GM21825 (cell line): ENCODE measurements at regions not wholly inside any gene's neighbourhood (a gene's known extent, or its start where the extent isn't known, plus 50 kb on each side); places are given as distances from the start of the nearest gene placed in this dataset.
"Not testable (repeated sequence)": the region's sequence is repeated elsewhere in the genome, so short reads cannot be mapped to it uniquely, and the experiment has no call there.

ENCODE experiments used
- ATAC-seq: cut with Tn5 transposase; IDR thresholded peaks from one replicate; pipeline ENCODE4 v1.9.1; 2021; ENCODE audit warnings: mild to moderate bottlenecking, moderate library complexity; ENCODE audit not compliant: unreplicated experiment

DNA sequence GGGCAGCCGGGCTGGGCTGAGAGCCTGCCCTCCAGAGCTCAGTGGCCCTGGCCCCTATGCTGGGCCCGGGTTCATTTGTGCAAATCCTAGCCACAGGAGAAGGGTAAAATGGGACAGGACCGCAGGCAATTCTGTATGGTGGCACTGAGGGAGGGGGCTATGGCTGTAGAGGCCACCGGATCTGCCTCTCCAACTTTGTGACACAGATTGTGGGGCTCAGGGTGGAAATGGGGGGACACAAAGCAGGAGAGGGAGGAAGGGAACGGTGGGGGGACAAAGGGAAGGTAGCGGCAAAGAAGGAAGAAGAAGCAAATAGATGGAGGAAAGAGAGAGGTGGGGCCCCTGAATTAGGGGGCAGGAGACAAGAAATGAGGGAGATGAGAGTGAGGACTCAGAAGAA is 201.1 kb downstream of the SMAD2 start:
- no peak for ATAC-seq

DNA sequence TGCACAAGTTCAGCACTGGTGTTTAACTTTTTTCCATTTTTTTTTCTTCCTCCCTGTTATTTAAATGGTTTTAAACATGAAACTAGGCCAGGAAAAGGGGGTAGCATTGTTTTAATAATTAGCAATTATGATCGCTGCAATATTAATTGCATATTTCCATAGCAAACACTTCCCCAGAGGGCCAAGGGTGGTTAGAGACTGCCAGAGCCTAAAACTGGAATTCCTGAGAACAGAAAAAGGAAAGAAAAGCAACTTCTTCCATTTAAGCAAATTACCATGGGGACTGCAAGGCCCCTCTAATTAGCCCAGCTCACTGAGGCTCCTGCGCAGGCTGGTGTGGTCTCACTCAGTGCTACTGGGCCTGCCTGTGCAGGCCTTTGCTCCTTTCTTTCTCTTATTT is 201.5 kb downstream of the SMAD2 start:
- no peak for ATAC-seq

DNA sequence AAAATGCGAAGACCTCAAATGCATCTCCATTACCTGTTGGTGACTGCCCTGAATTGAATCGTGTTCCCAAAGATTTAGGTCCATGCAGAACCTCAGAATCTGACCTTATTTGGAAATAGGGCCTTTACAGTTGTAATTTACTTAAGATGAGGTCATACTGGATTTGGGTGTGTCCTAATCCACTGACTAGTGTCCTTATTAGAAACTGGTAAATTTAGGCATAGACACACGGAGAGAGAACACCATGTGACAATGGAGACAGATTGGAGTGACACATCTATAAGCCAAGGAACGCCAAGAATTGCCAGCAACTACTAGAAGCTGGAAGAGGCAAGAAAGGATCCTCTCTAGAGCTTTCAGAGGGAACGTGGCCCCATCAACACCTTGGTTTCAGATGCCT is 203.1 kb downstream of the SMAD2 start:
- ATAC-seq = no peak

DNA sequence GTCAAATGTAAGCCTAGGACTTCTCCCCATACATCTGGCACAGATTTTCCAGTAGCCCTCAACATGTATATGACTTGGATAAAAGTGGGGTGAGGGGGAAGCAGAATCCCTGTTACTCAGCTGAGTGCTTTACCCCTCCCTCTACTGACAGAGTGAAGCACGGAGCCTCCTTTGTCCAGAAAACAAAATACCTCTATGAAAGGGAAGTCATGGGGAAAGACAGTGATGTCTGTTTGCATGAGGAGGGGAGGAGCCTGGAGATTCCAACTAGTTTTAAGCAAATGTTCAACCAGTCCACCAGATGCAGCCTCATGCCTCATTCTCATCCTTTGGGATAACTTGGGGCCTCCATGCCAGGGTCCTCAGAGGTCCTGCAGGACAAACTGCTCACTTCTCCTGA is 203.9 kb downstream of the SMAD2 start:
- no peak for ATAC-seq

DNA sequence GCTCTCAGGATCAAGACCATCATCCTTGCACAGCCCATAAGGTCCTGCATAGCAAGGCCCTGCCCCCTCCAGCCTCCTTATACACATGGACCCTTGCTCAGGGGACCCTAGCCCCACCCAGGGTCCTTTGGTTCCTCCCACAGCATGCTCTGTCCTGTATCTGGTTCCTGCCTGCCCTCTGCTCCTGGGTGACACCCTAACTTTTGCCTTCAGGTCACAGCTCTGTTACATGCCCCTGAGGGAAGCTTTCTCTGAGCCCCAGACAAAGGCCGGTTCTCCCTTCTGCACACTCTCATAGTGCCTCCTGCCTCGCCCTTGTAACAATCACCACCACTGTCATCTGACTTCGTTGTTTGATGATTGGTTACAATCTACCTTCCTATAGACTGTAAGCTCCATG is 204.8 kb downstream of the SMAD2 start:
- no peak for ATAC-seq

DNA sequence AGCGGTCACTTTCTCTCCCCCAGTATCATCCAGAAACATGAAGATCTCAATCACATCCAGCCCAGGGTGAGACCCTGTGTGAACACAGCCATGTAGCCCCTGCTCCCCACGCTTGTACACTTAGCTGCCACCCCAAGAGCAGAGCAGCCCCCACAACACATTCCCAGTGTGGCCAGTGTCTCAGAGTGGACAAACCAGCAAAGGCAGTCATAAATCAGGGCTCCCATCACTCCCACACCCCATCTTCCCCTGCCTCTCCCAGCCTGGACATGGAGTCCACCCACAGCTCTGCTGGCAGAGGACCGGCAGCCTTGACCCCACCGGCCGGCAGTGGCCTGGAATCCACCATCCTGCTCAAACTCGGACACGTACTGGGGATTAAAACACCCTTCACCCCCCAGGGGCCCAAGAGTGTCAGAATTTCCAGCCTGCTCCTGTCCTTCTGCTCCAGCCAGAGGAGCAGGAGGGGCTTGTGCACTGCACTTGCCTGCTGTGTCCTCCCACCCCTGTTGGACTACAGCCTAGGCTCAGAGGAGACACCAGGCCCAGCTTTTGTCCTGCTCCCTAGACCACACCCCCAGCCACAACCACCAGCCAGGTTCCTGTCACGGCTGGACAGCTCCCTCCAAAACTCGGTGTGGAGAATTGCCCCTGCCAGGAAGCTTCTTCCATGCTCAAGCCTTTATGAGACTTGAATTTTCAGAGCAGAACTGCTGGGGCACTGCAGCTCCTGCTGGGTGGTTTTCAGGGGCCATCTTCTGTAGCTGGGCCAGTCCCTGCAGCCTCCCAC is 206.1 kb downstream of the SMAD2 start:
- no peak for ATAC-seq

DNA sequence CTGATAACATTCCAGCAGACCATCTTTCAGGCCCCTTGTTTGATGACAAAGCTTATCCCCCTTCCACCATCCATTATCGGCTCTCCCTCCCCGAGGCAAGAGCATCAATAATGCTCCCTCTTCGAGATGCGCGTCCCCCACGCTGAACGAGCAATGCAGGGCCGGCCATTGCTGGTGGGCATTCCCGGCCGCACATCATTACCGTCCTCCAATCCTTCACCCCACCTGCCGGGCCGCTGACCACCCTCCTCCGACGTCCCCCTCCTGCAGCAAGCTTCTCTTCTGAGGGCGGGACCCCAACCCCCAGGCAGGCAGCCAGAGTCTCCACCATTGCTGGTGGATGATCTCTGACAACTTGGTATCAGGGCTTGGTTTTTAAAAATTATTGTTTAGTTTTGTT is 208.6 kb downstream of the SMAD2 start:
- ATAC-seq = no peak

DNA sequence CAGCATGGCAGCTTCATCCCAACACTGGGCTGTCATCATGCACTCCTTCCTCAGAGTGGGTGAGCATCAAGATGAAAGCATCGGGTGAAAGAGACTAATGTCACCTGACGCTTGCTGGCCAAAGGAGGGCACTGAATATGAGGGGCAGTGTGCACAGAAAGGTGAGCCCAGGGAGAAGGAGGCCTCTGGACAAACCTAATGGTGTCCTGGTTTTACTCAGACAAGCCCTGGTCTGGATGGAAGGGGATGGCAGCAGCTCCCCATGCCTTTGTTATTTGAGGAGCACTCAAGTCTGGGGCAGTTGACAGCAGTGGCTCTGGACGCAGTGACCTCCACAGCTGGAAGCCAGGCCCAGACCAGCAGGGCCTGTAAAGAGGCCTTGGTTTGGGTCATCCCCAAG is 209.7 kb downstream of the SMAD2 start:
- no peak for ATAC-seq

DNA sequence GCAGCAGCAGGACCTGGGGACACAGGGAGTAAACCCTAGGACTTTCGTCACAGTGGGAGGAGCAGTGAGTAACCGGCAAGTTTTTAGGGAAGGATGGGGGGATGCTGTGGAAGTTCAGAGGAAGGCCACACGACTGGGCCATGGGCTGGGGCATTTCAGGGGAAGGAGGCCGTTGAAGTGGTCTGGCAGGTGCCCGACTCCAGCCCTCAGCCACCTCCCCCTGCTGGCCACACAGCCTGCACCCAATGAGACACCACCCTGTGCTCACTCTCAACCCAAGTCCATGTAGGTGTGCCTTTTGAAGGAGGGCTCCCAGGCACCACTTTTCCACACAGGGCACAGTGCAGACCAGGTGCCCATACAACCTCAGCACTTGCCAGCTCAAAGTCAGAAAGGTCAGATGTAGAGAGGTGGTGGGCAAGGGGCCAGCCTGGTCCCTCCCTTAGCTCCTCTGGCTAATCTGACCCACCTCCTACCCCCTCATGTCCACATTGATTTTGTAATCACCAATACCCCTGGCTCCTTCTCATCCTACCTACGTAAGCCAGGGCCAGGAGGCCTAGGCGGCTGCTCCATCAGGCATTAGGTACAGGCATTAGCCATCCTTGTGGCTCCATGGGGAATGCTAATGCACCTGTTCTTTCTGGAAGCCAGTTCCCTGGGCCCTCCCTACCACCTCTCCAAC is 211.2 kb downstream of the SMAD2 start:
- no peak for ATAC-seq

DNA sequence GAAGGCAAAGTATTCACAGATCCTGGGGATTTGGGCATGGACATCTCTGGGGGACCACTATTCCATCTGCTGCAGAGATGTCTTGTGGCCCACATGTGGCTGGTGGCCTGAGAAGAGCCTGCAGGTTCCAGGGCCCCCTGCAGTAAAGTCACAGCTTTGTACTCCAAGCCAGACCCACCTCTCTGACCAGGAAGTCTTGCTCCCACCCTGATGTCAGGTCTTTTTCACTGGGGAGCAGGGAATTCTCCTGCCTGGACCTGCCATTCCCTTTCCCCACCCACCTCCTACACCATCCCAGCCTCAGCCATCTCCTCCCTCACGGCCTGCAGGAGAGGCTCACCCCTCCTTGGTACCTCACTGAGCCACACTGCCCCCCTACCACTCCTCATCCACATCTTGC is 211.8 kb downstream of the SMAD2 start:
- ATAC-seq = no peak

DNA sequence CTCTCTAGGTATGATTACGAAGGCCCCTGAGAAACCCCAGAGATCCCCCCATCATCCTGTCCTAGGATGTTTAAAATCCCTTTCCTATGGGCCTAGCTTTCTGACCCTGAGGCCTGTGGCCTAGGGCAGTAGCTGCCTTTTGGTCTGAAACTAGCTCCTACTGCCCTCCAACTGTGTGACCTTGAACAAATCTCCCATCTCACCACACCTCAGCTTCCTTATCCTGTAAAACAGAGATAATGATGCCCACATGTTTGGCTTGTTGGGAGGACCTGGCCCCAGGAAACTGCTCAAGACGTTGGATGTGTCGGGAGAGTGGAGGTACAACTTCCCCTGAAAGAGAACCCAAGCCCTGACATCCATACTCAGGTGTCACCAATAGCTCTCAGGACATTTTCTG is 213.2 kb downstream of the SMAD2 start:
- no peak for ATAC-seq

DNA sequence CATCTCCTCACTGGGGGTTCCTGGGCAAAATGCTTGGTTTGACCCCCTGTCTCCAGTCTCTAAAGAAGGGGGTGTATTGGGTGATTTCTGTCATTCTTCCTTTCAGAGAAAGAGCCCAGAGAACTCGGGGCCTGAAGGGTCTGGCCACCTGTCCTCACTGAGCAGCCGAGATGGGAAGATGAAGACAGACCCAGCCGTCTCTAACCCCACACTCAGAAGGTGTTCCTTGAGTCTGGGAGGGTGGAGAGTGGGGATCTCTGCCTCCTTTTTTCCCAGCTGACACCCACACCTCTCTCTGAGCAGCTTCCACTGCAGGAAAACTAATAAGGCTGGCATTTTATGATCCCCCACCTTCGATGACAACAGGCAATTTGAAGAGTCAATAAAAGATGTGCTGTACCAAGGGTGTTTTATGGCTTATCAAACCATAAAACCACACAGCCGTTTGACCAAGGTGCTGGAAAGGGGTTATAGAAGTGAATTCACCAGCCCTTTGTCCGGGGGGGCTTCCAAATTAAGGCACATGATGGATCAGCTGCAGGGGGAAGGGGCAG is 213.8 kb downstream of the SMAD2 start:
- ATAC-seq = no peak

DNA sequence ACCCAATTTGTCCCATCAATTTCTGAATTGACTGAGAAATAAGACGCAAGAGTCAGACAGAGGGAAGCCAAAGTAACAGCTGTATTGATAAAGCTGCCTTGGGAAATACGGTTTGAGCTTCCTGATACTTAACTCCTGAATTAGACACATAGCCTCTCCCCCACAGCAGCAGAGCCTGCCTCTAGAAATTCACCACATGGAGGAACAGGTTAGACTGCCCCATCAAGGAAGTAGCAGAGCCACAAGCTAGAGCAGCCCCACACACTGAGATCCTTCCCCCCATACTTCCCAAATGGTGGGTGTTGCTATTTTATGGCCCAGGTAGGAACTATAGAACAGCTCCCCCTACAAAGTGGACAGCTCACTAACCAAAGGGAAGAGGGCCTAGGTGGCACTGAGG is 220.0 kb downstream of the SMAD2 start:
- no peak for ATAC-seq

DNA sequence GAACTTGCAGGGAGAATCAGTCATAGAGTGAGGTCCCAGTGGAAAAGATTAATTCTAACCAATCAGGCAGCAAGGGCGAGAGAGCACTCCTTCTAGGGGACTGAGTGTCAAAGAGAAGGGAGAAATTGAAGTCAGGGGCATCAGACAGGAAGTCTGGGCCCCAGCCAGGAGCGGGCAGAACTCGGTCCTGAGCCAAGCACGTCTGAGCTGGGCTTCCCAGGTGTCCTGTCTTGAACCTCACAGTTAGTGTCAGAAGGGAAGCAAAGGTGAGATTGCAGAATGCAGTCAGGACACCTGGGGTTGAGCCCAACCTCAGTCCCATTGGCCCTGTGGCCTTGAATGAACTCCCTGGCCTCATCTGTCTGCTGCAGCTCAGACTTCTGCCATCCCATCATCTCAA is 220.9 kb downstream of the SMAD2 start:
- ATAC-seq = no peak

DNA sequence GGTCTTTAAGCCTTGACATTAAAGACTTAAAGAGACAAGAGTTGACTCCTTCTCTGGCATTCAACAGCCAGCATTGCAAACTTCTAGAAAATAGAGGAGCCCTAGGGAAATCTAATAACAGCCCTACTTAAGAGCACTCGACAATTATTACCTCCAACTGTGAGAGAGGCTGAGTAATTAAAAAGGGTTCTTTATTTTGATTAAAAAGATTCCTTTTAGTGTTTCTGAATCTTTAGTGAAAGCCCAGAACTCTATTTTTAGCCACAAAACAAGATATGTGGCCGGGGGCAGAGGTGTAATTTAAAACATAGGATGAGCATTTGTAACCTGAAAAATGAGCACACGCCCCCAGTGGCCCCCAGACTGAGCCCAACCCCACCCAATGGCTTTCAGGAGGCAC is 222.3 kb downstream of the SMAD2 start:
- no peak for ATAC-seq

DNA sequence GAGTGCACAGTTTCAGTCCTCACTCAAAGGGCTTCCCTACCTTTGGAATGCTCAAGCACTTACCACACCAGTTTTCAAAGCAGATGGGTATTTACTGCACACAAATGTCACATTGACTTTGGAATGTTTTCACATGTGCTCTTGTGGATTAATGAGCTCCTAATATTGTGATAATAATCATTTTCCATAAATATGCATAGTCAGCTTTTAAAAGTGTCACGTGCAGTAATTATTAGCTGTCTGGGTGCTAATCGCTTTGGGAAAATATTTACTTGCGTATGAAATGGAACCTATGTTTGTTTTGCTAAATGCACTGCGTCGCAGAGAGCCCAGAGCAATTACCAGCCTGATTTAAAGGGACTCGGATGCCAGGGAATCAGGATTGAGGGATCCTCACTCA is 229.3 kb downstream of the SMAD2 start:
- no peak for ATAC-seq

DNA sequence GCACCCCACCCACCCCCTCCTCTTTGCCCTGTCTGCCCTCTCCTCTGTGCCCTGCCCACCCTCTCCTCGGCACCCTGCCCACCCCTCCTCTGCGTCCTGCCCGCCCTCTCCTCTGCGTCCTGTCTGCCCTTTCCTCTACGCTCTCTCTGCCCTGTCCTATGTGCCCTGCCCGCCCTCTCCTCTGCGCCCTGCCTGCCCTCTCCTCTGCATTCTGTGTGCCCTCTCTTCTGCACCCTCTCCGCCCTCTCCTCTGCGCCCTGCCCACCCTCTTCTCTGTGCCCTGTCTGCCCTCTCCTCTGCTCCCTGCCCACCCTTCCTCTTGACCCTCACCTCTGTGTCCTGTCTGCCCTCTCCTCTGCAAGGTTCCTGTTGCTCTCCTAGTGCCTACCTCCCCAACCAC is 233.6 kb downstream of the SMAD2 start:
- ATAC-seq = no peak

DNA sequence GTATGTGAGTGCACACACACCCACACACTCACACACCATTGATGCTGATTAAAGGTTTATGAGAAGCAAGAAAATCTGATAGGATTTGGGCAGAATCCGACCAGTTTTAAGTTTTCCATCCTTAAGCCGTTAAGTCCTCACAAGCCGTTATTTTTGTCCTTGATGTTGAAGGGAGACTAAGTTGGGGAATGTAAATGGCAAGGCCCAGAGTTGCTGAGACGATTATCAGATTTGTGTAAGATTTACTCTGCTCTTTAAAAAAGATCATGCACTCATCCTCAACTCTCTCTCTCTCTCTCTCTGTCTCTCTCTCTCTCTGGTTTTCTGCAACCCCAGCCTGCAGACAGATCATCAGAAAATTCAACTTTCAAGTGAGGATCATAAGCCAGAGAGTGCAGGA is 238.8 kb downstream of the SMAD2 start:
- no peak for ATAC-seq

DNA sequence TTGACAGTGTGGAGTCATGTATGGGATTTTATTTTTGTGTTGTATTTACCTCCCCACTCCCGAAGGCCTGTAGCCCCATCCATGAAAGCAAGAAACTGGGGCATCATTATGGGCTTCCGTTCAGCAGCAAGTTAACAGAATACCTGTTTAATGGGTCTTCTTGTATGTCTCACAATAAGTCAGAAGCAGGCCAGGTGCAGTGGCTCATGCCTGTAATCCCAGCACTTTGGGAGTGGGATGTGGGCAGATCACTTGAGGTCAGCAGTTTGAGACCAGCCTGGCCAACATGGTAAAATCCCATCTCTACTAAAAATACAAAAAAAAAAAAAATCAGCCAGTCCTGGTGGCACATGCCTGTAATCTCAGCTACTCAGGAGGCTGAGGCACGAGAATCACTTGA is 239.7 kb downstream of the SMAD2 start:
- ATAC-seq = not testable (repeated sequence)

DNA sequence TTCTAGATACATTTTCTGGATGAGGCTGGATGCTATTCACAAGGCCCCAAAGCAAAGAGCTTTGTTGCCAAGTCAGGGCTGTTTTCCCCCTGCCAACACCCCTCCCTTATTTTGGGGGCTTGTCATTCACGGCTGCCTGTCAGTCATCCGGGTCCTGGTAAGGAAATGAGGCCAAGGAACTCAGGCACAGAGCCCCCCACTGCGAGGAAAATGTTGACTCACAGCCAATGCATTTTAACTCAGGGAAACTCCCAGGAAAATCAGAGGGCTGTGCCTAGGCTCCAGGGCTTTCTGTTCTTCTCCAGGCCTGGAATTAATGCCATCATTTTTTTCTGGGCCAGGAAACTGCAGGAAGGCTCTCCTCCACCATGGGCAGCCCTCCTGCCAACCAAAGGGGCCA is 241.1 kb downstream of the SMAD2 start:
- ATAC-seq = no peak

DNA sequence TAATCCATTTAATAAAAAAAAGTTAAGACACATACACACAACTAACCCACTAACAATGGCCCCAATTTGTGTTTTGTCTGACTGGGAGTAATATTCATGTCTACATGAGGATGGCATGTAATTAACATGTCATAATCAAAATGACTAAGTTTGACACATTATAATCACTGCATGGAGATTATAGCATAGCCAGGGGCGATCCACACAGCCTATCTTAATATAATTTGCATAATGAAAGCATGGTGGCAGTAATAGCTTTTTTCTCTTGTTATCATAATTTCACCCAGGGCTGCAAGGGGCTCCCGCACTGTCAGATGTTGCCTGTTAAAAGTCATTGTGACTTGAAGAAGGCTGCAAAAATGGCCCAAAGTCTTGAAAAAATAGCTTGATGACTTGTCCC is 243.7 kb downstream of the SMAD2 start:
- no peak for ATAC-seq

DNA sequence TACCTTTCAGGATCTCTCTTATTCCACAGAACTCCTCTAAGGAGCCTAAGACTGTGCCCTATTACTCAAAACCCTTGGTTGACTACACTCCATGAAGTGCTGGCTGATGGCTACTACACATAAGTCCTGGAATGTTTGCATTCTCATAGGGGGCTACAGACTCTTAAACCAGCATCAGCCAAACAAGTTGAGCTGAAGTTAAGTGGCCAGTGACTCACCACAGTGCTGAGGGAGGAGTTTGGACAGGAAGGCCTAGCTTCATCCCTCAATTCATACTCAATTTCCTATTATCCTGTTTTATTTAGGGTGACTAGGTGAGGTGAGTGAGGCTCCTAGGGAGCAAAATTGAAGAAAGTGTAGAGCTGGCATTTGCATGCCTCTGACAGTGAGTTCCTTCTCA is 246.7 kb downstream of the SMAD2 start:
- no peak for ATAC-seq
